ENCODE measurements at regions not wholly inside any gene's neighbourhood (a gene's known extent, or its start where the extent isn't known, plus 50 kb on each side); places are given as distances from the start of the nearest gene placed in this dataset.

GRCh38 chr3:124118397-124118796 is 126.5 kb upstream of the ROPN1 start:
- peaks cover 10% of the 10 kb centered on the region for H3K9me3 Mint-ChIP-seq
- no peak for DNase-seq (ENCODE audit: extremely low spot score, unreplicated experiment)
- no peak overlapping the region for H3K4me3 Mint-ChIP-seq
- H3K36me3 Mint-ChIP-seq, result no peaks in the 10 kb centered on the region
- H3K27ac Mint-ChIP-seq, result no peak overlapping the region
- H3K27me3 Mint-ChIP-seq, result peaks cover 6% of the 10 kb centered on the region
- TF ChIP-seq CTCF (conservative IDR thresholded peaks at IDR 0.05), result no peak
- H3K4me1 Mint-ChIP-seq (ENCODE audit: unreplicated experiment), result peaks cover 38% of the 10 kb centered on the region

GRCh38 chr3:124119056-124119716 is 127.3 kb upstream of the ROPN1 start:
- H3K27ac Mint-ChIP-seq, result no peak overlapping the region
- peaks cover 10% of the 10 kb centered on the region for H3K9me3 Mint-ChIP-seq
- no peak for TF ChIP-seq CTCF (conservative IDR thresholded peaks at IDR 0.05)
- DNase-seq (ENCODE audit: extremely low spot score, unreplicated experiment), result no peak
- H3K27me3 Mint-ChIP-seq, result peaks cover 6% of the 10 kb centered on the region
- H3K36me3 Mint-ChIP-seq, result no peaks in the 10 kb centered on the region
- H3K4me1 Mint-ChIP-seq (ENCODE audit: unreplicated experiment), result peaks cover 38% of the 10 kb centered on the region
- no peak overlapping the region for H3K4me3 Mint-ChIP-seq

- Mint-ChIP-seq H3K4me3 (no peak overlapping the region), H3K4me1 (ENCODE audit: unreplicated experiment) (peaks cover 25% of the 10 kb centered on the region), H3K36me3 (no peaks in the 10 kb centered on the region), H3K27ac (peak overlapping the region; percentile 12), H3K27me3 (peaks cover 9% of the 10 kb centered on the region), H3K9me3 (no peaks in the 10 kb centered on the region)
- TF ChIP-seq CTCF (conservative IDR thresholded peaks at IDR 0.05), result no peak
- DNase-seq (ENCODE audit: extremely low spot score, unreplicated experiment), result no peak
Observed at GRCh38 chr3:124121379-124122312, 129.7 kb upstream of the ROPN1 start.

GRCh38 chr3:124125315-124125714 is 133.4 kb upstream of the ROPN1 start:
- H3K27ac Mint-ChIP-seq, result no peak overlapping the region
- no peaks in the 10 kb centered on the region for H3K36me3 Mint-ChIP-seq
- peaks cover 7% of the 10 kb centered on the region for H3K27me3 Mint-ChIP-seq
- peaks cover 7% of the 10 kb centered on the region for H3K9me3 Mint-ChIP-seq
- H3K4me1 Mint-ChIP-seq (ENCODE audit: unreplicated experiment), result peaks cover 14% of the 10 kb centered on the region
- no peak for DNase-seq (ENCODE audit: extremely low spot score, unreplicated experiment)
- TF ChIP-seq CTCF (conservative IDR thresholded peaks at IDR 0.05), result no peak
- no peak overlapping the region for H3K4me3 Mint-ChIP-seq

GRCh38 chr3:124126436-124127023 is 134.6 kb upstream of the ROPN1 start:
- Mint-ChIP-seq H3K36me3 (no peaks in the 10 kb centered on the region), H3K4me3 (no peak overlapping the region), H3K27ac (no peak overlapping the region), H3K9me3 (peaks cover 7% of the 10 kb centered on the region), H3K27me3 (peaks cover 7% of the 10 kb centered on the region), H3K4me1 (ENCODE audit: unreplicated experiment) (peaks cover 21% of the 10 kb centered on the region)
- DNase-seq (ENCODE audit: extremely low spot score, unreplicated experiment), result no peak
- TF ChIP-seq CTCF (conservative IDR thresholded peaks at IDR 0.05), result no peak
